HEK293T (cell line): ENCODE measurements at regions not wholly inside any gene's neighbourhood (a gene's known extent, or its start where the extent isn't known, plus 50 kb on each side); places are given as distances from the start of the nearest gene placed in this dataset.
"Not testable (repeated sequence)": the region's sequence is repeated elsewhere in the genome, so short reads cannot be mapped to it uniquely, and the experiment has no call there.

Experiments used
- L3MBTL2 ChIP-seq: fragments of 450-650 bp; conservative IDR thresholded peaks from 2 replicates; pipeline ENCODE4 v1.6.1; 2016; ENCODE audit warnings: mild to moderate bottlenecking
- SUZ12 ChIP-seq: fragments of 450-650 bp; IDR thresholded peaks from 2 replicates; pipeline ENCODE4 v1.6.1; 2016; ENCODE audit warnings: mild to moderate bottlenecking

GRCh38 chr2:88978446-88978845, 287.0 kb downstream of the RPIA start:
- not testable (repeated sequence) for TF ChIP-seq SUZ12, L3MBTL2
